ENCODE measurements at regions not wholly inside any gene's neighbourhood (a gene's known extent, or its start where the extent isn't known, plus 50 kb on each side); places are given as distances from the start of the nearest gene placed in this dataset.

- no peak for TF ChIP-seq RXRA (CRISPR knock-in tag; IDR thresholded peaks at IDR 0.05)
- no peak for TF ChIP-seq PRDM15 (CRISPR knock-in tag; IDR thresholded peaks at IDR 0.05)
- no peak for TF ChIP-seq SSRP1 (CRISPR knock-in tag; IDR thresholded peaks at IDR 0.05)
- no peak for TF ChIP-seq ATF1 (CRISPR knock-in tag; IDR thresholded peaks at IDR 0.05)
- no peak for TF ChIP-seq KDM5A (IDR thresholded peaks at IDR 0.05; ENCODE audit: borderline replicate concordance, low read length)
- TF ChIP-seq, protein P1, sequence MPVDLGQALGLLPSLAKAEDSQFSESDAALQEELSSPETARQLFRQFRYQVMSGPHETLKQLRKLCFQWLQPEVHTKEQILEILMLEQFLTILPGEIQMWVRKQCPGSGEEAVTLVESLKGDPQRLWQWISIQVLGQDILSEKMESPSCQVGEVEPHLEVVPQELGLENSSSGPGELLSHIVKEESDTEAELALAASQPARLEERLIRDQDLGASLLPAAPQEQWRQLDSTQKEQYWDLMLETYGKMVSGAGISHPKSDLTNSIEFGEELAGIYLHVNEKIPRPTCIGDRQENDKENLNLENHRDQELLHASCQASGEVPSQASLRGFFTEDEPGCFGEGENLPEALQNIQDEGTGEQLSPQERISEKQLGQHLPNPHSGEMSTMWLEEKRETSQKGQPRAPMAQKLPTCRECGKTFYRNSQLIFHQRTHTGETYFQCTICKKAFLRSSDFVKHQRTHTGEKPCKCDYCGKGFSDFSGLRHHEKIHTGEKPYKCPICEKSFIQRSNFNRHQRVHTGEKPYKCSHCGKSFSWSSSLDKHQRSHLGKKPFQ (CRISPR knock-in tag; IDR thresholded peaks at IDR 0.05; ENCODE audit: insufficient replicate concordance), result no peak
- no peak for TF ChIP-seq DNMT1 (CRISPR knock-in tag; IDR thresholded peaks at IDR 0.05)
- TF ChIP-seq ZNF792 (CRISPR knock-in tag; IDR thresholded peaks at IDR 0.05), result no peak
- TF ChIP-seq, protein P2, sequence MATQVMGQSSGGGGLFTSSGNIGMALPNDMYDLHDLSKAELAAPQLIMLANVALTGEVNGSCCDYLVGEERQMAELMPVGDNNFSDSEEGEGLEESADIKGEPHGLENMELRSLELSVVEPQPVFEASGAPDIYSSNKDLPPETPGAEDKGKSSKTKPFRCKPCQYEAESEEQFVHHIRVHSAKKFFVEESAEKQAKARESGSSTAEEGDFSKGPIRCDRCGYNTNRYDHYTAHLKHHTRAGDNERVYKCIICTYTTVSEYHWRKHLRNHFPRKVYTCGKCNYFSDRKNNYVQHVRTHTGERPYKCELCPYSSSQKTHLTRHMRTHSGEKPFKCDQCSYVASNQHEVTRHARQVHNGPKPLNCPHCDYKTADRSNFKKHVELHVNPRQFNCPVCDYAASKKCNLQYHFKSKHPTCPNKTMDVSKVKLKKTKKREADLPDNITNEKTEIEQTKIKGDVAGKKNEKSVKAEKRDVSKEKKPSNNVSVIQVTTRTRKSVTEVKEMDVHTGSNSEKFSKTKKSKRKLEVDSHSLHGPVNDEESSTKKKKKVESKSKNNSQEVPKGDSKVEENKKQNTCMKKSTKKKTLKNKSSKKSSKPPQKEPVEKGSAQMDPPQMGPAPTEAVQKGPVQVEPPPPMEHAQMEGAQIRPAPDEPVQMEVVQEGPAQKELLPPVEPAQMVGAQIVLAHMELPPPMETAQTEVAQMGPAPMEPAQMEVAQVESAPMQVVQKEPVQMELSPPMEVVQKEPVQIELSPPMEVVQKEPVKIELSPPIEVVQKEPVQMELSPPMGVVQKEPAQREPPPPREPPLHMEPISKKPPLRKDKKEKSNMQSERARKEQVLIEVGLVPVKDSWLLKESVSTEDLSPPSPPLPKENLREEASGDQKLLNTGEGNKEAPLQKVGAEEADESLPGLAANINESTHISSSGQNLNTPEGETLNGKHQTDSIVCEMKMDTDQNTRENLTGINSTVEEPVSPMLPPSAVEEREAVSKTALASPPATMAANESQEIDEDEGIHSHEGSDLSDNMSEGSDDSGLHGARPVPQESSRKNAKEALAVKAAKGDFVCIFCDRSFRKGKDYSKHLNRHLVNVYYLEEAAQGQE (IDR thresholded peaks at IDR 0.05; ENCODE audit: borderline replicate concordance in 1 of 2, low read depth in 1 of 2, low read length in 2 of 2), result no peak
These were observed 1077.4 kb downstream of the BRD1 start for GRCh38 chr22:48750282-48750681.

Measured in HepG2 (cell line).